ENCODE measurements at regions not wholly inside any gene's neighbourhood (a gene's known extent, or its start where the extent isn't known, plus 50 kb on each side); places are given as distances from the start of the nearest gene placed in this dataset.

- Histone ChIP-seq H3K27me3 (ENCODE audit: control insufficient read depth in 1 of 2, insufficient read depth in 2 of 2, low read length in 2 of 2) (peaks cover 0 to under 1% of the 10 kb centered on the region in 2 donors), H3K9ac (ENCODE audit: low read depth in 1 of 2, low read length in 2 of 2) (no peak overlapping the region), H3K9me3 (ENCODE audit: control insufficient read depth in 1 of 2, low read length in 2 of 2) (no peaks in the 10 kb centered on the region), H3K4me1 (ENCODE audit: control insufficient read depth in 1 of 2, insufficient read depth in 2 of 2, low read length in 2 of 2) (no peaks in the 10 kb centered on the region), H3K4me3 (ENCODE audit: low read depth in 1 of 2, low read length in 2 of 2) (no peak overlapping the region), H3K27ac (ENCODE audit: low read depth, low read length) (no peak overlapping the region), H3K36me3 (ENCODE audit: control insufficient read depth in 1 of 2, insufficient read depth in 2 of 2, low read length in 2 of 2) (no peaks in the 10 kb centered on the region)
These were observed 167.6 kb upstream of the EOMES start for GRCh38 chr3:27889745-27890144.

- no peak overlapping the region for H3K4me3 ChIP-seq (ENCODE audit: low read depth in 1 of 2, low read length in 2 of 2)
- H3K4me1 ChIP-seq (ENCODE audit: control insufficient read depth in 1 of 2, insufficient read depth in 2 of 2, low read length in 2 of 2): no peaks in the 10 kb centered on the region
- H3K27me3 ChIP-seq (ENCODE audit: control insufficient read depth in 1 of 2, insufficient read depth in 2 of 2, low read length in 2 of 2): no peaks in the 10 kb centered on the region
- H3K9ac ChIP-seq (ENCODE audit: low read depth in 1 of 2, low read length in 2 of 2): no peak overlapping the region
- no peaks in the 10 kb centered on the region for H3K36me3 ChIP-seq (ENCODE audit: control insufficient read depth in 1 of 2, insufficient read depth in 2 of 2, low read length in 2 of 2)
- no peaks in the 10 kb centered on the region for H3K9me3 ChIP-seq (ENCODE audit: control insufficient read depth in 1 of 2, low read length in 2 of 2)
- H3K27ac ChIP-seq (ENCODE audit: low read depth, low read length): no peak overlapping the region
These were observed 178.2 kb upstream of the EOMES start for GRCh38 chr3:27900316-27900715.

- Histone ChIP-seq H3K4me3 (ENCODE audit: low read depth in 1 of 2, low read length in 2 of 2) (no peak overlapping the region), H3K9me3 (ENCODE audit: control insufficient read depth in 1 of 2, low read length in 2 of 2) (no peaks in the 10 kb centered on the region), H3K27ac (ENCODE audit: low read depth, low read length) (no peak overlapping the region), H3K36me3 (ENCODE audit: control insufficient read depth in 1 of 2, insufficient read depth in 2 of 2, low read length in 2 of 2) (no peaks in the 10 kb centered on the region), H3K4me1 (ENCODE audit: control insufficient read depth in 1 of 2, insufficient read depth in 2 of 2, low read length in 2 of 2) (no peaks in the 10 kb centered on the region), H3K27me3 (ENCODE audit: control insufficient read depth in 1 of 2, insufficient read depth in 2 of 2, low read length in 2 of 2) (no peaks in the 10 kb centered on the region), H3K9ac (ENCODE audit: low read depth in 1 of 2, low read length in 2 of 2) (no peak overlapping the region)
These were observed 181.3 kb upstream of the EOMES start for GRCh38 chr3:27903446-27903845.

GRCh38 chr3:27905625-27906024 is 183.5 kb upstream of the EOMES start:
- no peak overlapping the region for H3K9ac ChIP-seq (ENCODE audit: low read depth in 1 of 2, low read length in 2 of 2)
- no peaks in the 10 kb centered on the region for H3K36me3 ChIP-seq (ENCODE audit: control insufficient read depth in 1 of 2, insufficient read depth in 2 of 2, low read length in 2 of 2)
- H3K4me3 ChIP-seq (ENCODE audit: low read depth in 1 of 2, low read length in 2 of 2): no peak overlapping the region
- H3K27me3 ChIP-seq (ENCODE audit: control insufficient read depth in 1 of 2, insufficient read depth in 2 of 2, low read length in 2 of 2): no peaks in the 10 kb centered on the region
- no peaks in the 10 kb centered on the region for H3K4me1 ChIP-seq (ENCODE audit: control insufficient read depth in 1 of 2, insufficient read depth in 2 of 2, low read length in 2 of 2)
- H3K9me3 ChIP-seq (ENCODE audit: control insufficient read depth in 1 of 2, low read length in 2 of 2): no peaks in the 10 kb centered on the region
- H3K27ac ChIP-seq (ENCODE audit: low read depth, low read length): no peak overlapping the region

GRCh38 chr3:27907148-27907547 is 185.0 kb upstream of the EOMES start:
- Histone ChIP-seq H3K9me3 (ENCODE audit: control insufficient read depth in 1 of 2, low read length in 2 of 2) (no peaks in the 10 kb centered on the region), H3K9ac (ENCODE audit: low read depth in 1 of 2, low read length in 2 of 2) (no peak overlapping the region), H3K4me1 (ENCODE audit: control insufficient read depth in 1 of 2, insufficient read depth in 2 of 2, low read length in 2 of 2) (no peaks in the 10 kb centered on the region), H3K27me3 (ENCODE audit: control insufficient read depth in 1 of 2, insufficient read depth in 2 of 2, low read length in 2 of 2) (no peaks in the 10 kb centered on the region), H3K36me3 (ENCODE audit: control insufficient read depth in 1 of 2, insufficient read depth in 2 of 2, low read length in 2 of 2) (no peaks in the 10 kb centered on the region), H3K4me3 (ENCODE audit: low read depth in 1 of 2, low read length in 2 of 2) (no peak overlapping the region), H3K27ac (ENCODE audit: low read depth, low read length) (no peak overlapping the region)

GRCh38 chr3:27907929-27908328 is 185.8 kb upstream of the EOMES start:
- Histone ChIP-seq H3K4me3 (ENCODE audit: low read depth in 1 of 2, low read length in 2 of 2) (no peak overlapping the region), H3K27me3 (ENCODE audit: control insufficient read depth in 1 of 2, insufficient read depth in 2 of 2, low read length in 2 of 2) (no peaks in the 10 kb centered on the region), H3K4me1 (ENCODE audit: control insufficient read depth in 1 of 2, insufficient read depth in 2 of 2, low read length in 2 of 2) (no peaks in the 10 kb centered on the region), H3K9ac (ENCODE audit: low read depth in 1 of 2, low read length in 2 of 2) (no peak overlapping the region), H3K27ac (ENCODE audit: low read depth, low read length) (no peak overlapping the region), H3K9me3 (ENCODE audit: control insufficient read depth in 1 of 2, low read length in 2 of 2) (no peaks in the 10 kb centered on the region), H3K36me3 (ENCODE audit: control insufficient read depth in 1 of 2, insufficient read depth in 2 of 2, low read length in 2 of 2) (no peaks in the 10 kb centered on the region)

- Histone ChIP-seq H3K36me3 (ENCODE audit: control insufficient read depth in 1 of 2, insufficient read depth in 2 of 2, low read length in 2 of 2) (no peaks in the 10 kb centered on the region), H3K4me3 (ENCODE audit: low read depth in 1 of 2, low read length in 2 of 2) (no peak overlapping the region), H3K27me3 (ENCODE audit: control insufficient read depth in 1 of 2, insufficient read depth in 2 of 2, low read length in 2 of 2) (no peaks in the 10 kb centered on the region), H3K9me3 (ENCODE audit: control insufficient read depth in 1 of 2, low read length in 2 of 2) (no peaks in the 10 kb centered on the region), H3K27ac (ENCODE audit: low read depth, low read length) (no peak overlapping the region), H3K9ac (ENCODE audit: low read depth in 1 of 2, low read length in 2 of 2) (no peak overlapping the region), H3K4me1 (ENCODE audit: control insufficient read depth in 1 of 2, insufficient read depth in 2 of 2, low read length in 2 of 2) (no peaks in the 10 kb centered on the region)
These were observed 188.3 kb upstream of the EOMES start for GRCh38 chr3:27910456-27910855.

GRCh38 chr3:27914199-27914598 is 192.1 kb upstream of the EOMES start:
- no peaks in the 10 kb centered on the region for H3K36me3 ChIP-seq (ENCODE audit: control insufficient read depth in 1 of 2, insufficient read depth in 2 of 2, low read length in 2 of 2)
- no peak overlapping the region for H3K4me3 ChIP-seq (ENCODE audit: low read depth in 1 of 2, low read length in 2 of 2)
- no peaks in the 10 kb centered on the region for H3K27me3 ChIP-seq (ENCODE audit: control insufficient read depth in 1 of 2, insufficient read depth in 2 of 2, low read length in 2 of 2)
- H3K27ac ChIP-seq (ENCODE audit: low read depth, low read length): no peak overlapping the region
- no peak overlapping the region for H3K9ac ChIP-seq (ENCODE audit: low read depth in 1 of 2, low read length in 2 of 2)
- H3K4me1 ChIP-seq (ENCODE audit: control insufficient read depth in 1 of 2, insufficient read depth in 2 of 2, low read length in 2 of 2): no peaks in the 10 kb centered on the region
- H3K9me3 ChIP-seq (ENCODE audit: control insufficient read depth in 1 of 2, low read length in 2 of 2): no peaks in the 10 kb centered on the region

- H3K36me3 ChIP-seq (ENCODE audit: control insufficient read depth in 1 of 2, insufficient read depth in 2 of 2, low read length in 2 of 2): no peaks in the 10 kb centered on the region
- H3K27me3 ChIP-seq (ENCODE audit: control insufficient read depth in 1 of 2, insufficient read depth in 2 of 2, low read length in 2 of 2): peaks cover 0 to 4% of the 10 kb centered on the region in 2 donors
- no peaks in the 10 kb centered on the region for H3K9me3 ChIP-seq (ENCODE audit: control insufficient read depth in 1 of 2, low read length in 2 of 2)
- H3K9ac ChIP-seq (ENCODE audit: low read depth in 1 of 2, low read length in 2 of 2): no peak overlapping the region
- H3K4me1 ChIP-seq (ENCODE audit: control insufficient read depth in 1 of 2, insufficient read depth in 2 of 2, low read length in 2 of 2): no peaks in the 10 kb centered on the region
- H3K4me3 ChIP-seq (ENCODE audit: low read depth in 1 of 2, low read length in 2 of 2): no peak overlapping the region
- H3K27ac ChIP-seq (ENCODE audit: low read depth, low read length): no peak overlapping the region
These were observed 201.4 kb upstream of the EOMES start for GRCh38 chr3:27923349-27924068.

- Histone ChIP-seq H3K27ac (ENCODE audit: low read depth, low read length) (no peak overlapping the region), H3K4me3 (ENCODE audit: low read depth in 1 of 2, low read length in 2 of 2) (no peak overlapping the region), H3K9me3 (ENCODE audit: control insufficient read depth in 1 of 2, low read length in 2 of 2) (no peaks in the 10 kb centered on the region), H3K4me1 (ENCODE audit: control insufficient read depth in 1 of 2, insufficient read depth in 2 of 2, low read length in 2 of 2) (no peaks in the 10 kb centered on the region), H3K36me3 (ENCODE audit: control insufficient read depth in 1 of 2, insufficient read depth in 2 of 2, low read length in 2 of 2) (no peaks in the 10 kb centered on the region), H3K27me3 (ENCODE audit: control insufficient read depth in 1 of 2, insufficient read depth in 2 of 2, low read length in 2 of 2) (peaks cover 0 to 4% of the 10 kb centered on the region in 2 donors), H3K9ac (ENCODE audit: low read depth in 1 of 2, low read length in 2 of 2) (no peak overlapping the region)
These were observed 205.8 kb upstream of the EOMES start for GRCh38 chr3:27927882-27928281.
